ENCODE measurements at regions not wholly inside any gene's neighbourhood (a gene's known extent, or its start where the extent isn't known, plus 50 kb on each side); places are given as distances from the start of the nearest gene placed in this dataset.

DNA sequence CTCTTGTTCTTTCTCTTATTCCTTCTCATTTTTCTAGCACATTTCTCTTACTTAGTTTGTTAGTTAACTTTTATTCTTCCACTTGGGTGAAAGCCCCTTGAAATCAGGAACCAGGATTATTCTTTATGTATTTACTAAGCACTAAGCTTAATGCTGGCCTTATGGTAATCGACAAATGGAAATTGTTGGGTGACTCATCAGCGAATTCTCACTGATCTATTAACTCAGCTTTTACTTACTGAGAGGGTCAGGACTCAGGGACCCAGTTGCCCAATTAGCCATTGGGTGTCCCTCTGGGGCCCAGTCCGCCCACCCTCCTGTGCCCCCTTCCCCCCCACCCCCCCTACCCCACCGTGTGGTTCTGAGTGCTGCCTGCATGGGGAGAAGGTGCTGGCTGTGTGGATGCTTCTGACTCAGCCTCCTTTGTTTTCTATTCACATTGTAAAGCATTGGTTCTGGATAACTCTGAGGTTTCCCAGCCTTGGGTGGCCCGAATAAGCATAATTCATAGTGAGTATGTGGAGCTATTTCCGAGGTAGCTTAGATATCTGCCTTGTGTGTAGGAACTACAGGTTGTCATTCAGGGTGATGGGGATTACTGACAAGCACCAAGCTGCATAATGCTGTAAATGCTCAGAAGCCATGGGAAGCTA lies 240.9 kb downstream of the FGF9 start:
- no peak for DNase-seq
- no peaks in the 10 kb centered on the region for H3K9me3 ChIP-seq
- H3K79me2 ChIP-seq (ENCODE audit: insufficient read depth) = no peaks in the 10 kb centered on the region
- no peak overlapping the region for H3K9ac ChIP-seq
- H3K27ac ChIP-seq (ENCODE audit: low read depth in 2 of 2, low read length in 1 of 2) = no peak overlapping the region
- H3F3A ChIP-seq (replicated peaks; ENCODE audit: insufficient read depth) = no peaks in the 10 kb centered on the region
- CTCF ChIA-PET = no interaction called here
- H3K9me2 ChIP-seq = no peaks in the 10 kb centered on the region
- no peak overlapping the region for H3K4me2 ChIP-seq
- H4K20me1 ChIP-seq (ENCODE audit: insufficient read depth) = no peaks in the 10 kb centered on the region
- H3K27me3 ChIP-seq (ENCODE audit: insufficient read depth) = peaks cover 7% of the 10 kb centered on the region; the same call in 1 of the 2 replicates
- POLR2A ChIA-PET = no interaction called here
- no peaks in the 10 kb centered on the region for H3K4me1 ChIP-seq (ENCODE audit: control insufficient read depth in 1 of 2, insufficient read depth in 2 of 2, low read depth in 1 of 2, low read length in 1 of 2)
- WGBS (ENCODE audit: low lambda C conversion rate) = 3% methylated on average over 6 of the region's 6 CpGs
- TF ChIP-seq FOXM1 (IDR thresholded peaks at IDR 0.05; ENCODE audit: low read depth) (no peak), NFIC (IDR thresholded peaks at IDR 0.05; ENCODE audit: borderline replicate concordance) (no peak), FOXJ3 (CRISPR knock-in tag; IDR thresholded peaks at IDR 0.05) (no peak), GABPA (IDR thresholded peaks at IDR 0.05; ENCODE audit: low read depth) (no peak), EP300 (IDR thresholded peaks at IDR 0.05; ENCODE audit: borderline replicate concordance in 1 of 2, low read depth in 1 of 2, low read length in 1 of 2) (no peak), GATA2 (CRISPR knock-in tag; IDR thresholded peaks at IDR 0.05) (no peak), CHD2 (IDR thresholded peaks at IDR 0.05; ENCODE audit: low read length, partially characterized antibody) (no peak), ZBTB33 (IDR thresholded peaks at IDR 0.05; ENCODE audit: borderline replicate concordance, low read depth) (no peak), RCOR1 (IDR thresholded peaks at IDR 0.05; ENCODE audit: low read length) (no peak), RXRA (IDR thresholded peaks at IDR 0.05; ENCODE audit: borderline replicate concordance, low read depth) (no peak), POLR2AphosphoS5 (IDR thresholded peaks at IDR 0.05; ENCODE audit: low read depth, low read length) (no peak), MXI1 (IDR thresholded peaks at IDR 0.05; ENCODE audit: low read depth, low read length) (no peak)
- TF ChIP-seq, protein P1, sequence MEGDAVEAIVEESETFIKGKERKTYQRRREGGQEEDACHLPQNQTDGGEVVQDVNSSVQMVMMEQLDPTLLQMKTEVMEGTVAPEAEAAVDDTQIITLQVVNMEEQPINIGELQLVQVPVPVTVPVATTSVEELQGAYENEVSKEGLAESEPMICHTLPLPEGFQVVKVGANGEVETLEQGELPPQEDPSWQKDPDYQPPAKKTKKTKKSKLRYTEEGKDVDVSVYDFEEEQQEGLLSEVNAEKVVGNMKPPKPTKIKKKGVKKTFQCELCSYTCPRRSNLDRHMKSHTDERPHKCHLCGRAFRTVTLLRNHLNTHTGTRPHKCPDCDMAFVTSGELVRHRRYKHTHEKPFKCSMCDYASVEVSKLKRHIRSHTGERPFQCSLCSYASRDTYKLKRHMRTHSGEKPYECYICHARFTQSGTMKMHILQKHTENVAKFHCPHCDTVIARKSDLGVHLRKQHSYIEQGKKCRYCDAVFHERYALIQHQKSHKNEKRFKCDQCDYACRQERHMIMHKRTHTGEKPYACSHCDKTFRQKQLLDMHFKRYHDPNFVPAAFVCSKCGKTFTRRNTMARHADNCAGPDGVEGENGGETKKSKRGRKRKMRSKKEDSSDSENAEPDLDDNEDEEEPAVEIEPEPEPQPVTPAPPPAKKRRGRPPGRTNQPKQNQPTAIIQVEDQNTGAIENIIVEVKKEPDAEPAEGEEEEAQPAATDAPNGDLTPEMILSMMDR (IDR thresholded peaks at IDR 0.05) = no peak
- TF ChIP-seq, protein P2, sequence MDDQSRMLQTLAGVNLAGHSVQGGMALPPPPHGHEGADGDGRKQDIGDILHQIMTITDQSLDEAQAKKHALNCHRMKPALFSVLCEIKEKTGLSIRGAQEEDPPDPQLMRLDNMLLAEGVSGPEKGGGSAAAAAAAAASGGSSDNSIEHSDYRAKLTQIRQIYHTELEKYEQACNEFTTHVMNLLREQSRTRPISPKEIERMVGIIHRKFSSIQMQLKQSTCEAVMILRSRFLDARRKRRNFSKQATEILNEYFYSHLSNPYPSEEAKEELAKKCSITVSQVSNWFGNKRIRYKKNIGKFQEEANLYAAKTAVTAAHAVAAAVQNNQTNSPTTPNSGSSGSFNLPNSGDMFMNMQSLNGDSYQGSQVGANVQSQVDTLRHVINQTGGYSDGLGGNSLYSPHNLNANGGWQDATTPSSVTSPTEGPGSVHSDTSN (IDR thresholded peaks at IDR 0.05) = no peak
- H2AFZ ChIP-seq (ENCODE audit: low read depth) = no peak overlapping the region
- no peak overlapping the region for H3K4me3 ChIP-seq (ENCODE audit: low read depth in 2 of 2, low read length in 1 of 2)
- no peaks in the 10 kb centered on the region for H3K36me3 ChIP-seq (replicated peaks in 1 of 2; ENCODE audit: control insufficient read depth in 1 of 2, insufficient read depth in 2 of 2, low read length in 1 of 2)

Measured in SK-N-SH (cell line).